ENCODE measurements at regions not wholly inside any gene's neighbourhood (a gene's known extent, or its start where the extent isn't known, plus 50 kb on each side); places are given as distances from the start of the nearest gene placed in this dataset.

DNA sequence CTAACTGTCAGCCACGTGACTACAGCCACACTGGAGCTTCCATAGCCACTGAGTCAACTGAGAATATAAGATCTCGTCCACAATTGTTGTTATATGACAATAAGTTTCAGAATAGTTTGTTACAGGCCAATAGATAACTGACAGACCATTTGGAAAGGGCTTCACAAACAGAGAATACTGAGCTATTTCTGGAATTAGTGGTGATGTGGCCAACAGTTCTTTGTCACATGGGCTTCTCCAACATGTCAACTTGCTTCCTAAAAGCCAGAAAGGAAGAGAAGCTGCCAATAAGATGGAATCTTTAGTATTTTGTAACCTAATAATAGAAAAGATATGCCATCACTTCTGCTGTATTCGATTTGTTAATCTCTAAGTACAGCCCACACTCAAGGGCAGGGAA, 1220.4 kb downstream of the CDH8 start:
- TF ChIP-seq SIN3A (IDR thresholded peaks at IDR 0.05; ENCODE audit: borderline replicate concordance, low read depth, low read length) (no peak), FOXJ3 (CRISPR knock-in tag; IDR thresholded peaks at IDR 0.05) (no peak), EZH2phosphoT487 (IDR thresholded peaks at IDR 0.05; ENCODE audit: borderline replicate concordance, low read depth) (no peak), NFIC (IDR thresholded peaks at IDR 0.05; ENCODE audit: borderline replicate concordance) (no peak), RFX5 (IDR thresholded peaks at IDR 0.05; ENCODE audit: low read length) (no peak), EP300 (IDR thresholded peaks at IDR 0.05; ENCODE audit: borderline replicate concordance in 1 of 2, low read depth in 1 of 2, low read length in 1 of 2) (no peak), MEF2A (IDR thresholded peaks at IDR 0.05; ENCODE audit: borderline replicate concordance, low read depth) (no peak)
- TF ChIP-seq, protein P1, sequence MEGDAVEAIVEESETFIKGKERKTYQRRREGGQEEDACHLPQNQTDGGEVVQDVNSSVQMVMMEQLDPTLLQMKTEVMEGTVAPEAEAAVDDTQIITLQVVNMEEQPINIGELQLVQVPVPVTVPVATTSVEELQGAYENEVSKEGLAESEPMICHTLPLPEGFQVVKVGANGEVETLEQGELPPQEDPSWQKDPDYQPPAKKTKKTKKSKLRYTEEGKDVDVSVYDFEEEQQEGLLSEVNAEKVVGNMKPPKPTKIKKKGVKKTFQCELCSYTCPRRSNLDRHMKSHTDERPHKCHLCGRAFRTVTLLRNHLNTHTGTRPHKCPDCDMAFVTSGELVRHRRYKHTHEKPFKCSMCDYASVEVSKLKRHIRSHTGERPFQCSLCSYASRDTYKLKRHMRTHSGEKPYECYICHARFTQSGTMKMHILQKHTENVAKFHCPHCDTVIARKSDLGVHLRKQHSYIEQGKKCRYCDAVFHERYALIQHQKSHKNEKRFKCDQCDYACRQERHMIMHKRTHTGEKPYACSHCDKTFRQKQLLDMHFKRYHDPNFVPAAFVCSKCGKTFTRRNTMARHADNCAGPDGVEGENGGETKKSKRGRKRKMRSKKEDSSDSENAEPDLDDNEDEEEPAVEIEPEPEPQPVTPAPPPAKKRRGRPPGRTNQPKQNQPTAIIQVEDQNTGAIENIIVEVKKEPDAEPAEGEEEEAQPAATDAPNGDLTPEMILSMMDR (IDR thresholded peaks at IDR 0.05), result no peak

Measured in SK-N-SH (cell line).